Heart left ventricle (tissue), 16 donors: ENCODE measurements at regions not wholly inside any gene's neighbourhood (a gene's known extent, or its start where the extent isn't known, plus 50 kb on each side); places are given as distances from the start of the nearest gene placed in this dataset.

Experiments
- ATAC-seq, 4 donors: fragments of 200-7000 bp; cut with Tn5 transposase; one replicate each; pipeline ENCODE4 v1.9.1; 2020 to 2022; ENCODE audit warnings: moderate library complexity in 4 of 4, mild to moderate bottlenecking in 3 of 4, moderate number of reproducible peaks in 1 of 4
- DNase-seq, 5 donors: peaks; one replicate each; pipeline ENCODE4 v3.0.0-alpha.2; 2020
- H3K27ac ChIP-seq, 12 donors: fragments of 200-600 bp; sonication (generic) in 4 of 12; one replicate each; pipeline versions ENCODE4 v1.5.0 to v1.8.0; 2016 to 2022; ENCODE audit warnings: mild to moderate bottlenecking in 2 of 12
- H3K27me3 ChIP-seq, 9 donors: fragments of 200-600 bp; sonication (generic) in 2 of 9; one replicate each; pipeline versions ENCODE4 v1.5.1 to v1.8.0; 2016 to 2022; ENCODE audit warnings: mild to moderate bottlenecking in 3 of 9
- H3K36me3 ChIP-seq, 9 donors: fragments of 200-600 bp; sonication (generic) in 2 of 9; one replicate each; pipeline versions ENCODE4 v1.5.0 to v1.8.0; 2018 to 2022; ENCODE audit warnings: mild to moderate bottlenecking in 2 of 9
- H3K4me1 ChIP-seq, 12 donors: fragments of 200-600 bp; sonication (generic) in 4 of 12; one replicate each; pipeline versions ENCODE4 v1.5.0 to v1.8.0; 2016 to 2022; ENCODE audit warnings: mild to moderate bottlenecking in 3 of 12
- H3K4me3 ChIP-seq, 12 donors: fragments of 200-600 bp; sonication (generic) in 4 of 12; one replicate each; pipeline versions ENCODE4 v1.5.0 to v1.8.0; 2017 to 2022; ENCODE audit warnings: mild to moderate bottlenecking in 9 of 12, moderate library complexity in 4 of 12
- H3K9me3 ChIP-seq, 12 donors: fragments of 200-600 bp; sonication (generic) in 4 of 12; one replicate each; pipeline versions ENCODE4 v1.5.0 to v1.8.0; 2016 to 2022; ENCODE audit warnings: mild to moderate bottlenecking in 1 of 12
- POLR2A ChIP-seq, 2 donors: fragments of 450-650 bp; IDR thresholded peaks; one replicate each; pipeline ENCODE4 v1.6.1; 2017; ENCODE audit warnings: antibody characterized with exemption in 2 of 2, mild to moderate bottlenecking in 2 of 2, moderate library complexity in 2 of 2
- WGBS, 4 donors: extraction: QIAGEN DNeasy Blood & Tissue Kit in 2 of 4; methylation state at CpG; one replicate each; pipeline versions ENCODE4 v1.1.5 to v1.1.7; 2013 to 2018; 5-methylcytosine and 5-hydroxymethylcytosine counted together
- intact Hi-C, 10 donors: fragments of 100-400 bp; cut with DNase I; formaldehyde crosslinking; loops; one replicate each; pipeline versions ENCODE4 v1.11.1 to v1.14.2; 2022
- TF ChIP-seq, protein P1 (sequence below), 12 donors: fragments of 200-600 bp; sonication (generic) in 4 of 12; IDR thresholded peaks; one replicate each; pipeline versions ENCODE4 v1.5.0 to v1.8.0; 2018 to 2022; ENCODE audit warnings: antibody characterized with exemption in 12 of 12, mild to moderate bottlenecking in 5 of 12
- donor health status: ischemic (EF 13 %, LVEDD 7.1; RV severe dilation, severe dysfunction).
- donor health status: healthy with polysubstance abuse.
- donor health status: DM: no; HTN: yes; CAD: no.
- donor health status: DM: no; HTN: no; CAD: no.
- donor health status: ischemic (EF 25% LVEDD 6.9; RV normal size, moderate dysfunction).
- donor health status: ischemic (EF 25% LVEDD 5.7; RV mildly dilated, moderate dysfunction).
- donor health status: healthy.
- donor health status: DM: yes; HTN: yes; CAD: no.
- donor health status: ischemic (EF 35%, LVEDD 5.7; RV mildly dilated, moderate dysfunction).
- donor health status: nonischemic (EF 11% LVEDD 7.7; RV severe dilation, severe dysfunction).
- donor health status: DM: yes; HTN: yes; CAD: no.
- donor health status: PGD.
- donor health status: ischemic (EF 29% LVEDD 5.4; RV normal size, mild dysfunction).
- donor health status: nonischemic (EF 23%, LVEDD 6.1; RV moderate dilation, normal function).

DNA sequence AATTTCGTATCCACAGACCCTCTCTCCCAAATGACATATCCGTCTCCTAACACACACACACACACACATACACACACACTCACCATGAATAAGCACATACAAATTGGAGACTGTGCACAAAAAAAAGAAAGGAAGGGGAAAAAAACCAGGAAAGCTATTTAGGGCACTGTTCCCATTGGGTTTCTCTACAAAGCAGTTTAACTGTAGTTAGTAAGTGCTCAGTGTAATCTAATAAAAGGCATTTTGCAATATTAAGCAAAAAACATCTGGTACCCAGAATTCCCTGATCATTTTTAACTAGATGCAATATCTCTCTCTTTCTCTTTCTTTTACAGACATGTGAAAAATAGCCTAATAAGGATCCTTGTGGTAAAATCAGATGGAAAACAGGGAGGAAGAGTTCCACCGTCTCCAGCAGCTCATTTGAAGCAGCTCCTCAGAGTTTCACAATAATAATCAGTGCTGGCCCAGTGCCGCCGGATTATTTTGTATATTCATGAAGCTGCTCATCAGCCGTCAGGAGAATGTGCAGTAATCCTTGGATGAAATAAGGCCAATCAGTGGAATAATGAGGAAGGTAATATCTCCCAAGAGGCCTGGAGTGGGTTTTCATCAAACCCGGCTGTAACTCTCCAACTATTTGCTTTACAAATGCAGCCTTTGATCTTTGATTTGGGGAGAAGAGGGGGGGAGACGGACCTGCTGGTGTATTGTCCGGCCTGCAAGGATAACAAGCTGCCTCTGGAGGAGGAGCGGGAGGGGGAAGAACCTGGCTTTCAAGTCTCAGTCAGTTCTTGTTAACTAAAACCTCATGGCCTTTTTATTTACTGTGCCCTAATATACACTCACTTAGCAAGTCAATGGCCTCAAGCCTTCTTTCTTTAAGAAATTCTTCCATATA lies 227.6 kb upstream of the SMIM21 start:
- Histone ChIP-seq H3K9me3 (peaks cover 0 to 3% (median 0%) of the 10 kb centered on the region in 12 donors), H3K27ac (peak overlapping the region in 1 of 12 donors; percentile 0), H3K4me1 (no peaks in the 10 kb centered on the region), H3K27me3 (no peaks in the 10 kb centered on the region), H3K4me3 (no peak overlapping the region), H3K36me3 (no peaks in the 10 kb centered on the region)
- 58 to 75% (median 66%) methylated on average over 10 of the region's 10 CpGs for WGBS, 4 donors
- peak in 1 of 4 donors; percentile 29 for ATAC-seq
- DNase-seq, result peak in 1 of 5 donors; percentile 49
- intact Hi-C loops, result no loop called here
- TF ChIP-seq, protein P1, sequence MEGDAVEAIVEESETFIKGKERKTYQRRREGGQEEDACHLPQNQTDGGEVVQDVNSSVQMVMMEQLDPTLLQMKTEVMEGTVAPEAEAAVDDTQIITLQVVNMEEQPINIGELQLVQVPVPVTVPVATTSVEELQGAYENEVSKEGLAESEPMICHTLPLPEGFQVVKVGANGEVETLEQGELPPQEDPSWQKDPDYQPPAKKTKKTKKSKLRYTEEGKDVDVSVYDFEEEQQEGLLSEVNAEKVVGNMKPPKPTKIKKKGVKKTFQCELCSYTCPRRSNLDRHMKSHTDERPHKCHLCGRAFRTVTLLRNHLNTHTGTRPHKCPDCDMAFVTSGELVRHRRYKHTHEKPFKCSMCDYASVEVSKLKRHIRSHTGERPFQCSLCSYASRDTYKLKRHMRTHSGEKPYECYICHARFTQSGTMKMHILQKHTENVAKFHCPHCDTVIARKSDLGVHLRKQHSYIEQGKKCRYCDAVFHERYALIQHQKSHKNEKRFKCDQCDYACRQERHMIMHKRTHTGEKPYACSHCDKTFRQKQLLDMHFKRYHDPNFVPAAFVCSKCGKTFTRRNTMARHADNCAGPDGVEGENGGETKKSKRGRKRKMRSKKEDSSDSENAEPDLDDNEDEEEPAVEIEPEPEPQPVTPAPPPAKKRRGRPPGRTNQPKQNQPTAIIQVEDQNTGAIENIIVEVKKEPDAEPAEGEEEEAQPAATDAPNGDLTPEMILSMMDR (IDR thresholded peaks at IDR 0.05), result no peak
- TF ChIP-seq POLR2A (IDR thresholded peaks at IDR 0.05), result no peak

DNA sequence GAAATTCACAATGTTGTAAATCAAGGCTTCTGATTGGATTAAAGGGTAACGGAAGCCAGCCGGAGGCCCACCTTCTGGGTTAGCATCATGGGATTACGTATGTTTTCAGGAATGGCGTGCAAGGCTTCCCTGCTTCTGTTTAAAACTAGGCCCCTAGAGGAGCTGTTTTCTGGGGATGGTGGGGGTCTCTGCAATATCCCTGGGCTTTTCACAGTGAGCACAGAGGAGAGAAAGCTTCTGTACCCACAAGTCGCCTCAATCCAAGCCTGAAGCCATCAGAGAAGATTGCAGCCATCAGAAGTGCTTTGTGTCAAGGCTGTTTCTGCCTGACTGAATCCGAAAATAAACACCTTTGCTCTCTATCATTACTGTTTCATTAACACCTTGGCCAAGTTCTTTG lies 226.9 kb upstream of the SMIM21 start:
- no peak overlapping the region for H3K4me3 ChIP-seq
- no peak for DNase-seq
- no peaks in the 10 kb centered on the region for H3K27me3 ChIP-seq
- TF ChIP-seq, protein P1 (IDR thresholded peaks at IDR 0.05), result no peak
- TF ChIP-seq POLR2A (IDR thresholded peaks at IDR 0.05), result no peak
- no peak for ATAC-seq
- no peaks in the 10 kb centered on the region for H3K36me3 ChIP-seq
- intact Hi-C loops, result no loop called here
- no peaks in the 10 kb centered on the region for H3K9me3 ChIP-seq
- WGBS, 4 donors, result 86 to 94% (median 91%) methylated on average over 6 of the region's 6 CpGs
- H3K4me1 ChIP-seq, result no peaks in the 10 kb centered on the region
- H3K27ac ChIP-seq, result peak overlapping the region in 1 of 12 donors; percentile 0

DNA sequence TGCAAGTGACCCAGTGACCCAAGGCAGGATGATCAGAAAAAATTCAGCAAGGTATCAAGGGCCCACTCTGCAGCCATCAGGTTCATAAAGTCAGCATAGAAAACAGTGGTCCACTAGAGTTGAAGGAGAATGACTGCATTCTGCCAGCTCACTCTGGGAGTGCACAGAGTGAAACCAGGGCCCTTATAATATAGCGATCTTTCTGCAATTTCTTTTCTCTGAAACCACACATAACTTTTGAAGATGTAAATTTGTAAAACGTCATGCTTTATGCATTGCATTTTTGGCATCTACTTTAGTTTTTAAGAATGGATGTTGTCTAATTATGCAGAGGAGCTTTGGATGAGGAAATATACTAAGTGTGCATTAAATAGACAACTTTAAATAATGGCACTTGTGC lies 225.0 kb upstream of the SMIM21 start:
- intact Hi-C loops, result no loop called here
- no peaks in the 10 kb centered on the region for H3K27me3 ChIP-seq
- TF ChIP-seq POLR2A (IDR thresholded peaks at IDR 0.05), result no peak
- TF ChIP-seq, protein P1 (IDR thresholded peaks at IDR 0.05), result no peak
- no peak overlapping the region for H3K27ac ChIP-seq
- WGBS, 4 donors, result 79 to 89% (median 86%) methylated on average over 2 of the region's 2 CpGs
- no peak overlapping the region for H3K4me3 ChIP-seq
- no peak for ATAC-seq
- H3K4me1 ChIP-seq, result no peaks in the 10 kb centered on the region
- no peaks in the 10 kb centered on the region for H3K36me3 ChIP-seq
- no peaks in the 10 kb centered on the region for H3K9me3 ChIP-seq
- no peak for DNase-seq

DNA sequence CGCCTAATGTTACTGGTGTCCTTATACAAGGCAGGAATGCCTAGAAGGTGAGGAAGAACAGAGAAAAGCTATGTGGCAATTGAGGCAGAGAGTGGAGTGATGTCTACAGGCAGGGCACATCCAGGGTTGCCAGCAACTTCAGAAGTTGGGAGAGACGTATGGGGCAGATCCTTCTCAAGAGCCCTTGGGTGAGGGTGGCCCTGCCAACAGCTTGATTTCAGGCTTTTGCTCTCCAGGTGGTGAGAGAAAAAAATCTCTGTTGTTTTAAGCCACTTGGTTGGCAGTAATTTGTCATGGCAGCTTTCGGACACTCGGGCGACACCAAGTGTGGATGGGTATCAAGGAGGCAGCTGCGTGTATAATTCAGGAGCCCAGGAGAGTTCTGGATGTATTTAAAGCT lies 217.4 kb upstream of the SMIM21 start:
- no peaks in the 10 kb centered on the region for H3K27me3 ChIP-seq
- intact Hi-C loops, result no loop called here
- H3K4me3 ChIP-seq, result no peak overlapping the region
- no peak for TF ChIP-seq POLR2A (IDR thresholded peaks at IDR 0.05)
- TF ChIP-seq, protein P1 (IDR thresholded peaks at IDR 0.05), result no peak
- ATAC-seq (no peak), DNase-seq (no peak)
- peaks cover 0 to 22% (median 2%) of the 10 kb centered on the region in 12 donors for H3K9me3 ChIP-seq
- WGBS, 4 donors, result 94 to 96% (median 95%) methylated on average over 6 of the region's 6 CpGs
- peaks cover 0 to 2% (median 0%) of the 10 kb centered on the region in 12 donors for H3K4me1 ChIP-seq
- H3K27ac ChIP-seq, result no peak overlapping the region
- no peaks in the 10 kb centered on the region for H3K36me3 ChIP-seq
